NCI-H526 treated with DMSO at 0.1 percent for 48 hours (cell line): ENCODE measurements at regions not wholly inside any gene's neighbourhood (a gene's known extent, or its start where the extent isn't known, plus 50 kb on each side); places are given as distances from the start of the nearest gene placed in this dataset.
A peak's percentile ranks its signal among the peaks of the same experiment; 100 is the strongest.

Experiments used
- DNase-seq: peaks from one replicate; lab custom pipeline; 2025; lab: John Stamatoyannopoulos, UW

GRCh38 chr19:46944918-46945628 is 74.6 kb upstream of the NPAS1 start:
- DNase-seq = no peak

- DNase-seq = no peak
Observed at GRCh38 chr19:46945694-46946489, 73.7 kb upstream of the NPAS1 start.

- DNase-seq = no peak
Observed at GRCh38 chr19:46946611-46947238, 72.9 kb upstream of the NPAS1 start.

GRCh38 chr19:46947866-46948265 is 71.8 kb upstream of the NPAS1 start:
- no peak for DNase-seq

- DNase-seq = no peak
Observed at GRCh38 chr19:46950526-46951170, 69.0 kb upstream of the NPAS1 start.

GRCh38 chr19:46951171-46951986 is 68.3 kb upstream of the NPAS1 start:
- peak; percentile 87 for DNase-seq

GRCh38 chr19:46952874-46953273 is 66.8 kb upstream of the NPAS1 start:
- no peak for DNase-seq

- DNase-seq = no peak
Observed at GRCh38 chr19:46953955-46954501, 65.6 kb upstream of the NPAS1 start.

GRCh38 chr19:46954502-46954992 is 65.1 kb upstream of the NPAS1 start:
- DNase-seq = no peak

GRCh38 chr19:46954993-46955812 is 64.4 kb upstream of the NPAS1 start:
- DNase-seq = no peak

GRCh38 chr19:46955813-46956371 is 63.7 kb upstream of the NPAS1 start:
- no peak for DNase-seq

GRCh38 chr19:46958532-46958931 is 61.1 kb upstream of the NPAS1 start:
- DNase-seq = no peak

GRCh38 chr19:46959894-46960556 is 59.6 kb upstream of the NPAS1 start:
- DNase-seq = no peak

- DNase-seq = no peak
Observed at GRCh38 chr19:46962030-46962570, 57.5 kb upstream of the NPAS1 start.

- DNase-seq = no peak
Observed at GRCh38 chr19:46963093-46963734, 56.4 kb upstream of the NPAS1 start.

- DNase-seq = no peak
Observed at GRCh38 chr19:46967578-46968032, 52.0 kb upstream of the NPAS1 start.
